GM11168 (cell line): ENCODE measurements at regions not wholly inside any gene's neighbourhood (a gene's known extent, or its start where the extent isn't known, plus 50 kb on each side); places are given as distances from the start of the nearest gene placed in this dataset.

Experiments
- in situ Hi-C: fragments of 300-500 bp; cut with MboI; formaldehyde crosslinking; loops from one replicate; pipeline ENCODE4 v1.12.0; 2022; ENCODE audit warnings: low sequenced_read_pairs; ENCODE audit not compliant: unreplicated experiment

GRCh38 chr20:21941941-21942805 lies 236.7 kb downstream of the PAX1 start:
- in situ Hi-C loops = no loop called here

GRCh38 chr20:21936720-21937380 lies 231.4 kb downstream of the PAX1 start:
- in situ Hi-C loops = no loop called here

- in situ Hi-C loops = no loop called here
Observed at GRCh38 chr20:21936261-21936660, 230.8 kb downstream of the PAX1 start.

GRCh38 chr20:21933526-21933925 lies 228.1 kb downstream of the PAX1 start:
- in situ Hi-C loops = no loop called here

GRCh38 chr20:21921251-21921650 lies 215.8 kb downstream of the PAX1 start:
- in situ Hi-C loops = no loop called here

GRCh38 chr20:21920211-21920610 lies 214.7 kb downstream of the PAX1 start:
- in situ Hi-C loops = no loop called here

- in situ Hi-C loops = no loop called here
Observed at GRCh38 chr20:21918398-21918797, 212.9 kb downstream of the PAX1 start.

- in situ Hi-C loops = no loop called here
Observed at GRCh38 chr20:21902391-21902790, 196.9 kb downstream of the PAX1 start.

- in situ Hi-C loops = no loop called here
Observed at GRCh38 chr20:21901470-21902275, 196.2 kb downstream of the PAX1 start.

GRCh38 chr20:21900431-21900830 lies 195.0 kb downstream of the PAX1 start:
- in situ Hi-C loops = no loop called here

GRCh38 chr20:21874921-21875320 lies 169.5 kb downstream of the PAX1 start:
- in situ Hi-C loops = no loop called here

GRCh38 chr20:21874127-21874526 lies 168.7 kb downstream of the PAX1 start:
- in situ Hi-C loops = no loop called here

GRCh38 chr20:21873291-21873690 lies 167.8 kb downstream of the PAX1 start:
- in situ Hi-C loops = no loop called here

- in situ Hi-C loops = no loop called here
Observed at GRCh38 chr20:21867811-21868210, 162.3 kb downstream of the PAX1 start.

- in situ Hi-C loops = no loop called here
Observed at GRCh38 chr20:21867353-21867752, 161.9 kb downstream of the PAX1 start.

GRCh38 chr20:21862956-21863355 lies 157.5 kb downstream of the PAX1 start:
- in situ Hi-C loops = no loop called here

- in situ Hi-C loops = no loop called here
Observed at GRCh38 chr20:21862259-21862946, 156.9 kb downstream of the PAX1 start.

- in situ Hi-C loops = no loop called here
Observed at GRCh38 chr20:21840991-21841390, 135.5 kb downstream of the PAX1 start.

GRCh38 chr20:21839982-21840381 lies 134.5 kb downstream of the PAX1 start:
- in situ Hi-C loops = no loop called here

- in situ Hi-C loops = no loop called here
Observed at GRCh38 chr20:21836346-21836745, 130.9 kb downstream of the PAX1 start.
